SK-N-SH (cell line): ENCODE measurements at regions not wholly inside any gene's neighbourhood (a gene's known extent, or its start where the extent isn't known, plus 50 kb on each side); places are given as distances from the start of the nearest gene placed in this dataset.

Experiments
- CTCF ChIA-PET: fragments of 300-600, 350-600 bp; formaldehyde crosslinking; extraction: SDS; loops from one replicate; lab custom pipeline; 2021; lab: Yijun Ruan, JAX
- POLR2A ChIA-PET: fragments of 350-600 bp; sonication (Branson Sonifier 250); formaldehyde crosslinking; extraction: SDS; loops from one replicate; lab custom pipeline; 2020; ENCODE audit warnings: antibody characterized with exemption, inconsistent platforms; lab: Yijun Ruan, JAX
- DNase-seq: peaks from one replicate; pipeline ENCODE4 v3.0.0; 2012
- H2AFZ ChIP-seq: fragments of 200-600 bp; sonication (generic); 2 replicates; pipeline ENCODE4 v1.8.1; 2016; ENCODE audit warnings: antibody characterized with exemption, mild to moderate bottlenecking, low read depth
- H3F3A ChIP-seq: fragments of 200-600 bp; sonication (generic); replicated peaks from 2 replicates; pipeline ENCODE3; 2016; ENCODE audit warnings: antibody characterized with exemption, mild to moderate bottlenecking; ENCODE audit not compliant: insufficient read depth
- H3K27ac ChIP-seq, 2 experiments: fragments of 200-500 bp in 1 of 2; fragments of 200-600 bp in 1 of 2; sonication (Bioruptor generic) in 1 of 2; sonication (generic), shearing (Covaris generic) in 1 of 2; 2 replicates each; pipeline versions ENCODE4 v1.5.1 to v1.6.1; 2014 to 2016; ENCODE audit warnings: low read depth in 2 of 2, inconsistent platforms in 1 of 2, low read length in 1 of 2, mild to moderate bottlenecking in 1 of 2, mixed read lengths in 1 of 2
- H3K27me3 ChIP-seq: fragments of 200-600 bp; sonication (generic), shearing (Covaris generic); 2 replicates; pipeline ENCODE4 v1.6.1; 2016; ENCODE audit warnings: mixed run types; ENCODE audit not compliant: insufficient read depth
- H3K36me3 ChIP-seq, 2 experiments: fragments of 200-500 bp in 1 of 2; fragments of 200-600 bp in 1 of 2; sonication (Bioruptor generic) in 1 of 2; sonication (generic) in 1 of 2; replicated peaks in 1 of 2; 2 replicates each; pipeline versions ENCODE3 to v1.5.1; 2014 to 2016; ENCODE audit warnings: low read length in 1 of 2, mild to moderate bottlenecking in 1 of 2; ENCODE audit not compliant: insufficient read depth in 2 of 2, control insufficient read depth in 1 of 2
- H3K4me1 ChIP-seq, 2 experiments: fragments of 200-500 bp in 1 of 2; fragments of 200-600 bp in 1 of 2; sonication (Bioruptor generic) in 1 of 2; sonication (generic), shearing (Covaris generic) in 1 of 2; 2 replicates each; pipeline versions ENCODE4 v1.5.1 to v1.6.1; 2014 to 2016; ENCODE audit warnings: low read depth in 1 of 2, low read length in 1 of 2, mixed run types in 1 of 2; ENCODE audit not compliant: insufficient read depth in 2 of 2, control insufficient read depth in 1 of 2
- H3K4me2 ChIP-seq: fragments of 200-600 bp; sonication (generic), shearing (Covaris generic); 2 replicates; pipeline ENCODE4 v1.6.1; 2017; ENCODE audit warnings: mixed run types
- H3K4me3 ChIP-seq, 2 experiments: fragments of 200-500 bp in 1 of 2; fragments of 200-600 bp in 1 of 2; sonication (Bioruptor generic) in 1 of 2; sonication (generic), shearing (Covaris generic) in 1 of 2; 2 replicates each; pipeline versions ENCODE4 v1.5.1 to v1.8.1; 2014 to 2016; ENCODE audit warnings: low read depth in 2 of 2, inconsistent platforms in 1 of 2, low read length in 1 of 2, mild to moderate bottlenecking in 1 of 2, mixed read lengths in 1 of 2, moderate library complexity in 1 of 2
- H3K79me2 ChIP-seq: fragments of 200-600 bp; sonication (generic); 2 replicates; pipeline ENCODE4 v1.8.1; 2017; ENCODE audit warnings: mild to moderate bottlenecking; ENCODE audit not compliant: insufficient read depth
- H3K9ac ChIP-seq: fragments of 200-600 bp; sonication (generic); 2 replicates; pipeline ENCODE4 v1.6.1; 2017; ENCODE audit warnings: mixed run types
- H3K9me2 ChIP-seq: fragments of 200-600 bp; sonication (generic); 2 replicates; pipeline ENCODE4 v1.6.1; 2017; ENCODE audit warnings: mixed run types
- H3K9me3 ChIP-seq: fragments of 200-600 bp; sonication (generic); 2 replicates; pipeline ENCODE4 v1.6.1; 2017; ENCODE audit warnings: mixed run types, mild to moderate bottlenecking, moderate library complexity
- H4K20me1 ChIP-seq: fragments of 200-600 bp; sonication (generic); 2 replicates; pipeline ENCODE4 v1.6.1; 2017; ENCODE audit warnings: mild to moderate bottlenecking, mixed run types; ENCODE audit not compliant: insufficient read depth
- EZH2phosphoT487 ChIP-seq: fragments of 200-600 bp; sonication (generic); IDR thresholded peaks from 2 replicates; pipeline ENCODE4 v1.6.1; 2017; ENCODE audit warnings: low read depth, mixed run types, mild to moderate bottlenecking, antibody characterized with exemption, moderate library complexity, borderline replicate concordance
- GABPA ChIP-seq: IDR thresholded peaks from 2 replicates; pipeline ENCODE4 v1.4.0; 2012; ENCODE audit warnings: low read depth, mild to moderate bottlenecking
- MAX ChIP-seq: IDR thresholded peaks from 2 replicates; pipeline ENCODE4 v1.4.0; 2012; ENCODE audit warnings: low read depth
- MEF2A ChIP-seq: IDR thresholded peaks from 2 replicates; pipeline ENCODE4 v1.4.0; 2012; ENCODE audit warnings: low read depth, borderline replicate concordance
- RAD21 ChIP-seq: IDR thresholded peaks from 2 replicates; pipeline ENCODE4 v1.6.1; 2012; ENCODE audit warnings: mild to moderate bottlenecking, low read length
- SIN3A ChIP-seq: IDR thresholded peaks from 2 replicates; pipeline ENCODE4 v1.6.1; 2012; ENCODE audit warnings: low read depth, mild to moderate bottlenecking, low read length, moderate library complexity, borderline replicate concordance
- SMC3 ChIP-seq: IDR thresholded peaks from 2 replicates; pipeline ENCODE4 v1.6.1; 2012; ENCODE audit warnings: low read depth, low read length, improper control_type of control experiment
- TAF1 ChIP-seq: IDR thresholded peaks from 2 replicates; pipeline ENCODE4 v1.6.1; 2012; ENCODE audit warnings: low read depth, mild to moderate bottlenecking, low read length, moderate library complexity, borderline replicate concordance
- WGBS: methylation state at CpG from one replicate; pipeline ENCODE4 v1.1.6; 2017; ENCODE audit warnings: low lambda C conversion rate; 5-methylcytosine and 5-hydroxymethylcytosine counted together
- TF ChIP-seq, protein P1 (sequence below): IDR thresholded peaks from 2 replicates; pipeline ENCODE4; 2012
- TF ChIP-seq, protein P2 (sequence below): fragments of 150-350 bp; IDR thresholded peaks from 2 replicates; pipeline ENCODE4 v1.6.1; 2016; ENCODE audit warnings: mild to moderate bottlenecking, low read depth, low read length

DNA sequence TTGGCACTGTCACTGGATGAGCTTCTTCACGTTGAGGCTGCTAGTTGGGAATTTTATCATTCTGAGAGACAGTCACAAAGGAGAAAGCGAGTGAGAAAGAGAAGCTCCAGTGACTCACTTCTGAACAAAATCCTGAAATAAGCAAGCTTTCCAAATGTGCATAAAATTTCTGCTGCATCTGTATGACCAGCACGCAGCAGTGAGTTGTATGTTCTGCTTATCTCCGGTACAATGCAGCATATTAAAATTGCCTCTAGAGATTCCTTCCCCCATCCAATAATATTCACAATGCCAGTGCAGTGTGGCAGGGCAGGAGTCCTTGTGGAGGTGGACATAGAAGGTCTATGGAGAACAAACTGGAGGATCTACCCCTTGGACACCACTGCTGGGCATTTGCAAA lies 290.5 kb downstream of the ADGB start:
- no peak overlapping the region for H3K4me2 ChIP-seq
- H3K36me3 ChIP-seq = no peaks in the 10 kb centered on the region
- H3K9me3 ChIP-seq = no peaks in the 10 kb centered on the region
- H2AFZ ChIP-seq = no peak overlapping the region
- ChIA-PET CTCF (no interaction called here), POLR2A (no interaction called here)
- no peak for TF ChIP-seq MAX
- TF ChIP-seq EZH2phosphoT487 = no peak
- TF ChIP-seq RAD21 = no peak
- TF ChIP-seq, protein P1, sequence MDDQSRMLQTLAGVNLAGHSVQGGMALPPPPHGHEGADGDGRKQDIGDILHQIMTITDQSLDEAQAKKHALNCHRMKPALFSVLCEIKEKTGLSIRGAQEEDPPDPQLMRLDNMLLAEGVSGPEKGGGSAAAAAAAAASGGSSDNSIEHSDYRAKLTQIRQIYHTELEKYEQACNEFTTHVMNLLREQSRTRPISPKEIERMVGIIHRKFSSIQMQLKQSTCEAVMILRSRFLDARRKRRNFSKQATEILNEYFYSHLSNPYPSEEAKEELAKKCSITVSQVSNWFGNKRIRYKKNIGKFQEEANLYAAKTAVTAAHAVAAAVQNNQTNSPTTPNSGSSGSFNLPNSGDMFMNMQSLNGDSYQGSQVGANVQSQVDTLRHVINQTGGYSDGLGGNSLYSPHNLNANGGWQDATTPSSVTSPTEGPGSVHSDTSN = no peak
- no peak for TF ChIP-seq MEF2A
- no peak for TF ChIP-seq SMC3
- TF ChIP-seq GABPA = no peak
- TF ChIP-seq, protein P2, sequence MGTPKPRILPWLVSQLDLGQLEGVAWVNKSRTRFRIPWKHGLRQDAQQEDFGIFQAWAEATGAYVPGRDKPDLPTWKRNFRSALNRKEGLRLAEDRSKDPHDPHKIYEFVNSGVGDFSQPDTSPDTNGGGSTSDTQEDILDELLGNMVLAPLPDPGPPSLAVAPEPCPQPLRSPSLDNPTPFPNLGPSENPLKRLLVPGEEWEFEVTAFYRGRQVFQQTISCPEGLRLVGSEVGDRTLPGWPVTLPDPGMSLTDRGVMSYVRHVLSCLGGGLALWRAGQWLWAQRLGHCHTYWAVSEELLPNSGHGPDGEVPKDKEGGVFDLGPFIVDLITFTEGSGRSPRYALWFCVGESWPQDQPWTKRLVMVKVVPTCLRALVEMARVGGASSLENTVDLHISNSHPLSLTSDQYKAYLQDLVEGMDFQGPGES = no peak
- TF ChIP-seq SIN3A = no peak
- no peak for DNase-seq
- H3K9ac ChIP-seq = no peak overlapping the region
- no peaks in the 10 kb centered on the region for H3K79me2 ChIP-seq
- no peaks in the 10 kb centered on the region for H3K9me2 ChIP-seq
- H3K27me3 ChIP-seq = no peaks in the 10 kb centered on the region
- H4K20me1 ChIP-seq = no peaks in the 10 kb centered on the region
- no peak overlapping the region for H3K4me3 ChIP-seq
- H3K27ac ChIP-seq = no peak overlapping the region
- H3F3A ChIP-seq = peaks cover 17% of the 10 kb centered on the region
- H3K4me1 ChIP-seq = 0 out of 4 replicates have a peak, but pooled peaks cover 0 to 14% of the 10 kb centered on the region in 2 experiments
- 80% methylated on average over 4 of the region's 4 CpGs for WGBS

DNA sequence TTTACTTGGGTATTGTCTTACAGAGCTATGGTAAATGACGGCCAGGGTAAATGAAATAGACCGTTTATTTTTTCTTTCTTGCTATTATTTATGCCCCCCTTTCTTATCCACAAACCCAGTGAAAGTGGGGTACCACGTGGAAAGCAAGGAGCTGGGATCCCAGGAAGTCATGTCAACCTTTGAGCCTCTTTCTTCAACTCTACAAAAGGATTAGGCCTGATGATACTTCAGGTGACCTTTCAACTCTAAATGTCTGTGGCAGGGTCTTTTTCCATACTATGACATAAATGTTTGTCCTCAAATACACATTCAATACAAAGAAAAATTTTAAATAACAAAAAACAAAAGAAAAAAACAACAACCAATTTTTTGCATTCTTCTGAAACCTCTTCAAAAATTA lies 291.4 kb downstream of the ADGB start:
- POLR2A ChIA-PET = no interaction called here
- H4K20me1 ChIP-seq = no peaks in the 10 kb centered on the region

More for the DNA sequence above, 291.4 kb downstream of the ADGB start:
- H3F3A ChIP-seq = peaks cover 17% of the 10 kb centered on the region
- no peak overlapping the region for H3K4me2 ChIP-seq
- H3K27ac ChIP-seq = no peak overlapping the region
- no peak overlapping the region for H3K9ac ChIP-seq
- H3K27me3 ChIP-seq = no peaks in the 10 kb centered on the region
- H3K36me3 ChIP-seq = no peaks in the 10 kb centered on the region
- TF ChIP-seq, protein P2 = no peak
- no peak for TF ChIP-seq TAF1
- 85% methylated on average over 3 of the region's 3 CpGs for WGBS
- H2AFZ ChIP-seq = no peak overlapping the region
- no peak overlapping the region for H3K4me3 ChIP-seq
- CTCF ChIA-PET = no interaction called here
- DNase-seq = no peak
- no peaks in the 10 kb centered on the region for H3K9me2 ChIP-seq
- no peaks in the 10 kb centered on the region for H3K79me2 ChIP-seq
- no peaks in the 10 kb centered on the region for H3K9me3 ChIP-seq
- 0 out of 4 replicates have a peak, but pooled peaks cover 0 to 14% of the 10 kb centered on the region in 2 experiments for H3K4me1 ChIP-seq
